ENCODE measurements at regions not wholly inside any gene's neighbourhood (a gene's known extent, or its start where the extent isn't known, plus 50 kb on each side); places are given as distances from the start of the nearest gene placed in this dataset.

DNA sequence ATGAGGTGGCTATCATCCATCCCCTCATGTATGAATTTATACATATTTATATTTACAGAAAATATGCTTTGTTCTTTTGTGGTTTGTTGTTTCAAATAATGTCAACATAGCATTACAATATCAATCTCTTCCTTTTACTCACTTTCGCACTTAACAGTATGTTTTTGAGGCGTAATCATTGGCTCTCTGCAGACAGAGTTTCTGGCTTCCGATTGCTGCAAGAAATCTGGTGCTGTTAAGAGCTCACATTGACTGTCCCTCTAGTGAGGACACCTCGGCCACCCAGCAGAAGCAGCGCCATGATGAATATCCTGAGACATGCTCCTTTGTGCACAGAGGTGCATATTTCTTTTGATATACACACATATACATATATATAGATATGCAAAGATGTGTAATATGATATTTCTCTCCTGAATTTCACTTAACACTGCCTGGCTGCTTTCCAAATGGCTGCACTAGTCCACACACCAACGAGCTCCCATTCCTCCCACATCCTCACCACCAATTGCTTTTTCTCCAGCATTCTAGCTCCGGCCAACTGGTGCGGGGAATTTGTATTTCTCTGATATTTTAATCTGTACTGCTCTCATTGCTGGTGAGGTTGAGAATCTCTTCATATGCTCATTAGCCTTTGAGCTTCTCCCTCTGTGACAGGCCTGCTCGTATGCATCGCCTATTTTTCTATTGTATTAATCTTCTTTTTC is 248.4 kb downstream of the SIPA1L2 start:
- no peaks in the 10 kb centered on the region for H3K9me3 Mint-ChIP-seq

DNA sequence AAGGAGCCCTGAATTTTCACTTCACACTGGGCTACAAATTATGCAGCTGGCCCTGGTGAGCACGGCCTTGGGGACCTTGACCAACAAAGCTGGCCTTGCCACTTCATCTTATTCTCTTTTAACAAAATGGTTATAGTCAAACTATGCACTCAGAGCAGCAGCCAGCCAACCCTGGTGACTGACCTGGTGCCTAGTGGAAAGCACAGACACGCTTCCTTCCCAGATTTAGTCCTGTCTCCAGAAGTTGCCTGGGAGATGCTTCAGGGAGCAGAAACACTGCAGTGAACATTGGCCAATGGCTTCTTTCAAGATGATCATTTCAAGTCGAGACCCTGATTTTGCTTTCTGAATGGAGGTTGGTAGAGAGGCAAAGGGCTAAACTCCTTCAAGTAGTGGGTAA is 249.3 kb downstream of the SIPA1L2 start:
- Mint-ChIP-seq H3K4me3 (no peak overlapping the region), H3K27ac (no peak overlapping the region), H3K36me3 (ENCODE audit: low read depth) (no peaks in the 10 kb centered on the region), H3K9me3 (no peaks in the 10 kb centered on the region), H3K4me1 (peaks cover 13% of the 10 kb centered on the region), H3K27me3 (ENCODE audit: insufficient read depth) (peaks cover 11% of the 10 kb centered on the region)
- TF ChIP-seq, protein P1, sequence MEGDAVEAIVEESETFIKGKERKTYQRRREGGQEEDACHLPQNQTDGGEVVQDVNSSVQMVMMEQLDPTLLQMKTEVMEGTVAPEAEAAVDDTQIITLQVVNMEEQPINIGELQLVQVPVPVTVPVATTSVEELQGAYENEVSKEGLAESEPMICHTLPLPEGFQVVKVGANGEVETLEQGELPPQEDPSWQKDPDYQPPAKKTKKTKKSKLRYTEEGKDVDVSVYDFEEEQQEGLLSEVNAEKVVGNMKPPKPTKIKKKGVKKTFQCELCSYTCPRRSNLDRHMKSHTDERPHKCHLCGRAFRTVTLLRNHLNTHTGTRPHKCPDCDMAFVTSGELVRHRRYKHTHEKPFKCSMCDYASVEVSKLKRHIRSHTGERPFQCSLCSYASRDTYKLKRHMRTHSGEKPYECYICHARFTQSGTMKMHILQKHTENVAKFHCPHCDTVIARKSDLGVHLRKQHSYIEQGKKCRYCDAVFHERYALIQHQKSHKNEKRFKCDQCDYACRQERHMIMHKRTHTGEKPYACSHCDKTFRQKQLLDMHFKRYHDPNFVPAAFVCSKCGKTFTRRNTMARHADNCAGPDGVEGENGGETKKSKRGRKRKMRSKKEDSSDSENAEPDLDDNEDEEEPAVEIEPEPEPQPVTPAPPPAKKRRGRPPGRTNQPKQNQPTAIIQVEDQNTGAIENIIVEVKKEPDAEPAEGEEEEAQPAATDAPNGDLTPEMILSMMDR (conservative IDR thresholded peaks at IDR 0.05) = no peak
- no peaks in the 10 kb centered on the region for H3K27me3 ChIP-seq (ENCODE audit: control insufficient read depth, insufficient read depth, low read length, poor library complexity, severe bottlenecking)
- no peak overlapping the region for H3K4me3 ChIP-seq (ENCODE audit: low read length)
- 90 to 91% methylated on average over 3 of the region's 3 CpGs for WGBS, 2 experiments (ENCODE audit: insufficient coverage in 1 of 2, insufficient read length in 1 of 2)
- H3K36me3 ChIP-seq (ENCODE audit: control insufficient read depth, insufficient read depth, low read length) = no peaks in the 10 kb centered on the region
- no peaks in the 10 kb centered on the region for H3K9me3 ChIP-seq (ENCODE audit: control insufficient read depth, low read length)
- no peak overlapping the region for H3K9ac ChIP-seq (ENCODE audit: extremely low read depth, low read length, poor library complexity, severe bottlenecking)
- H3K27ac ChIP-seq (ENCODE audit: low read depth, low read length) = no peak overlapping the region
- no peaks in the 10 kb centered on the region for H3K4me1 ChIP-seq (ENCODE audit: control insufficient read depth, insufficient read depth, low read length)
- no peak for DNase-seq

More for the DNA sequence above, 248.4 kb downstream of the SIPA1L2 start:
- H3K9me3 ChIP-seq (ENCODE audit: control insufficient read depth, low read length) = no peaks in the 10 kb centered on the region
- no peak overlapping the region for H3K4me3 Mint-ChIP-seq
- H3K36me3 ChIP-seq (ENCODE audit: control insufficient read depth, insufficient read depth, low read length) = no peaks in the 10 kb centered on the region
- no peak for DNase-seq
- H3K27me3 Mint-ChIP-seq (ENCODE audit: insufficient read depth) = peaks cover 11% of the 10 kb centered on the region
- no peaks in the 10 kb centered on the region for H3K36me3 Mint-ChIP-seq (ENCODE audit: low read depth)
- no peak overlapping the region for H3K27ac Mint-ChIP-seq
- no peak overlapping the region for H3K9ac ChIP-seq (ENCODE audit: extremely low read depth, low read length, poor library complexity, severe bottlenecking)
- H3K4me1 Mint-ChIP-seq = peaks cover 13% of the 10 kb centered on the region
- H3K4me3 ChIP-seq (ENCODE audit: low read length) = no peak overlapping the region
- H3K4me1 ChIP-seq (ENCODE audit: control insufficient read depth, insufficient read depth, low read length) = no peaks in the 10 kb centered on the region
- no peak overlapping the region for H3K27ac ChIP-seq (ENCODE audit: low read depth, low read length)
- no peaks in the 10 kb centered on the region for H3K27me3 ChIP-seq (ENCODE audit: control insufficient read depth, insufficient read depth, low read length, poor library complexity, severe bottlenecking)
- TF ChIP-seq, protein P1 (conservative IDR thresholded peaks at IDR 0.05) = no peak
- WGBS, 2 experiments (ENCODE audit: insufficient coverage in 1 of 2, insufficient read length in 1 of 2) = 90 to 96% methylated on average over 3 to 10 of the region's 10 CpGs

DNA sequence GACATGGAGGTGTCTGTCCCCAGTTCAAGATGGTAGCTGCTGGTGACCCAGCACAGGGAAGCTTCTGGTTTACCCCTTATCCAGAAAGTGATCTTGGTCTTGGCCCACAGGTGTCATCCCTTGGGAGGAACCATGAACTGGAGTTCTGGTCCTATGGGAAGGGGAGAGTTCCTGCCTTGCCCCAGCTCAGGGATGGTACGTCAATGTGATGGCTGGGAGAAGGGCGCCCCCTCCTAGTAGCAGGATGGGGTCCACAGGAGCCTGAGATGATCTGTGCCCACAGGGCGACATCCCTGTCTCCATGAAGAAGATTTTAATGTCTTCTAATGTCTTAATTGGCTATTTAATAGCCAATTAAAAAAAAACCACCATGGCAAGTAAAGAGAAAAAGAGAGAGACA is 249.8 kb downstream of the SIPA1L2 start:
- no peaks in the 10 kb centered on the region for H3K9me3 Mint-ChIP-seq
- DNase-seq = no peak
- TF ChIP-seq, protein P1 (conservative IDR thresholded peaks at IDR 0.05) = no peak

More for the DNA sequence above, 249.8 kb downstream of the SIPA1L2 start:
- no peak overlapping the region for H3K27ac ChIP-seq (ENCODE audit: low read depth, low read length)
- Mint-ChIP-seq H3K27ac (no peak overlapping the region), H3K4me3 (no peak overlapping the region), H3K4me1 (peaks cover 13% of the 10 kb centered on the region), H3K36me3 (ENCODE audit: low read depth) (no peaks in the 10 kb centered on the region), H3K27me3 (ENCODE audit: insufficient read depth) (peaks cover 12% of the 10 kb centered on the region)
- H3K4me1 ChIP-seq (ENCODE audit: control insufficient read depth, insufficient read depth, low read length) = no peaks in the 10 kb centered on the region
- H3K4me3 ChIP-seq (ENCODE audit: low read length) = no peak overlapping the region
- H3K27me3 ChIP-seq (ENCODE audit: control insufficient read depth, insufficient read depth, low read length, poor library complexity, severe bottlenecking) = no peaks in the 10 kb centered on the region
- H3K36me3 ChIP-seq (ENCODE audit: control insufficient read depth, insufficient read depth, low read length) = no peaks in the 10 kb centered on the region
- no peak overlapping the region for H3K9ac ChIP-seq (ENCODE audit: extremely low read depth, low read length, poor library complexity, severe bottlenecking)
- H3K9me3 ChIP-seq (ENCODE audit: control insufficient read depth, low read length) = no peaks in the 10 kb centered on the region
- WGBS, 2 experiments (ENCODE audit: insufficient coverage in 1 of 2, insufficient read length in 1 of 2) = 90 to 97% methylated on average over 2 to 3 of the region's 3 CpGs

Data from endodermal cell (in vitro differentiated cells).